ENCODE measurements at regions not wholly inside any gene's neighbourhood (a gene's known extent, or its start where the extent isn't known, plus 50 kb on each side); places are given as distances from the start of the nearest gene placed in this dataset.

- no peak for TF ChIP-seq CTCF (IDR thresholded peaks at IDR 0.05; ENCODE audit: poor library complexity)
- no peak for TF ChIP-seq EZH2 (IDR thresholded peaks at IDR 0.05; ENCODE audit: borderline replicate concordance)
- no peak for TF ChIP-seq EZH2phosphoT487 (IDR thresholded peaks at IDR 0.05; ENCODE audit: low read depth, severe bottlenecking, unreplicated experiment)
Observed at GRCh38 chr13:89150362-89150761, 1479.2 kb downstream of the SLITRK5 start.
